Neural cell (in vitro differentiated cells): ENCODE measurements at regions not wholly inside any gene's neighbourhood (a gene's known extent, or its start where the extent isn't known, plus 50 kb on each side); places are given as distances from the start of the nearest gene placed in this dataset.

Experiments used
- H2AFZ ChIP-seq: fragments of 200-600, 300-800 bp; sonication (generic), shearing (Covaris generic); 2 replicates; pipeline ENCODE4 v1.6.0; 2014; ENCODE audit warnings: low read depth, mild to moderate bottlenecking, antibody characterized with exemption, low read length, moderate library complexity
- H3F3A ChIP-seq: fragments of 200-600 bp; shearing (Covaris generic); 2 replicates; pipeline ENCODE4 v1.6.1; 2016; ENCODE audit warnings: mild to moderate bottlenecking, moderate library complexity, mixed read lengths, antibody characterized with exemption, low read length; ENCODE audit not compliant: insufficient read depth, poor library complexity, severe bottlenecking
- H3K27ac ChIP-seq: fragments of 200-600, 300-800 bp; sonication (generic), shearing (Covaris generic); 2 replicates; pipeline ENCODE4 v1.5.1; 2014; ENCODE audit warnings: mild to moderate bottlenecking, low read length, moderate library complexity
- H3K27me3 ChIP-seq: fragments of 300-800, 200-600 bp; sonication (generic), shearing (Covaris generic); 2 replicates; pipeline ENCODE4 v1.6.0; 2014; ENCODE audit warnings: mild to moderate bottlenecking, low read depth, low read length, moderate library complexity; ENCODE audit not compliant: insufficient read depth
- H3K36me3 ChIP-seq: fragments of 300-800, 200-600 bp; sonication (generic), shearing (Covaris generic); 2 replicates; pipeline ENCODE4 v1.5.1; 2014; ENCODE audit warnings: mild to moderate bottlenecking, antibody characterized with exemption, low read length, moderate library complexity; ENCODE audit not compliant: insufficient read depth
- H3K4me2 ChIP-seq: fragments of 300-800, 200-600 bp; sonication (generic), shearing (Covaris generic); 2 replicates; pipeline ENCODE4 v1.6.0; 2014; ENCODE audit warnings: mild to moderate bottlenecking, low read length
- H3K4me3 ChIP-seq: fragments of 300-800, 200-600 bp; sonication (generic), shearing (Covaris generic); 2 replicates; pipeline ENCODE4 v1.5.1; 2014; ENCODE audit warnings: mild to moderate bottlenecking, low read length, moderate library complexity
- H3K79me2 ChIP-seq: fragments of 200-600 bp; shearing (Covaris generic); replicated peaks from 2 replicates; pipeline ENCODE4 v1.6.0; 2014; ENCODE audit warnings: mild to moderate bottlenecking, low read length, moderate library complexity; ENCODE audit not compliant: insufficient read depth
- H3K9ac ChIP-seq: fragments of 300-800, 200-600 bp; sonication (generic), shearing (Covaris generic); 2 replicates; pipeline ENCODE4 v1.6.1; 2016; ENCODE audit warnings: mild to moderate bottlenecking, low read length, mixed read lengths
- H3K9me2 ChIP-seq: fragments of 200-600 bp; shearing (Covaris generic); 2 replicates; pipeline ENCODE4 v1.6.1; 2016; ENCODE audit warnings: mild to moderate bottlenecking, low read length, mixed read lengths; ENCODE audit not compliant: insufficient read depth
- H3K9me3 ChIP-seq: fragments of 200-600, 300-800 bp; sonication (generic), shearing (Covaris generic); 2 replicates; pipeline ENCODE4 v1.6.1; 2016; ENCODE audit warnings: mild to moderate bottlenecking, mixed run types, low read length, moderate library complexity, mixed read lengths
- H4K20me1 ChIP-seq: fragments of 200-600 bp; shearing (Covaris generic); 2 replicates; pipeline ENCODE4 v1.6.1; 2016; ENCODE audit warnings: mild to moderate bottlenecking, mixed run types; ENCODE audit not compliant: insufficient read depth
- CTCF ChIP-seq: fragments of 450-650 bp; IDR thresholded peaks from 2 replicates; pipeline ENCODE4 v1.5.1; 2014; ENCODE audit warnings: antibody characterized with exemption, mild to moderate bottlenecking, moderate library complexity; ENCODE audit not compliant: poor library complexity, severe bottlenecking
- EP300 ChIP-seq: fragments of 450-650 bp; conservative IDR thresholded peaks from 2 replicates; pipeline ENCODE4 v1.6.1; 2014; ENCODE audit warnings: antibody characterized with exemption, mild to moderate bottlenecking, moderate library complexity; ENCODE audit not compliant: poor library complexity, severe bottlenecking
- EZH2 ChIP-seq: fragments of 200-600, 300-800 bp; shearing (Covaris generic), sonication (generic); IDR thresholded peaks from 2 replicates; pipeline ENCODE4 v1.6.1; 2014; ENCODE audit warnings: antibody characterized with exemption, low read length, borderline replicate concordance, mild to moderate bottlenecking; ENCODE audit not compliant: insufficient read depth, poor library complexity, severe bottlenecking
- MXI1 ChIP-seq: fragments of 450-650 bp; conservative IDR thresholded peaks from 2 replicates; pipeline ENCODE4 v1.6.1; 2014; ENCODE audit warnings: antibody characterized with exemption, mild to moderate bottlenecking; ENCODE audit not compliant: poor library complexity, severe bottlenecking
- POLR2AphosphoS5 ChIP-seq: IDR thresholded peaks from 2 replicates; pipeline ENCODE4 v1.6.1; 2012
- RAD21 ChIP-seq: fragments of 450-650 bp; conservative IDR thresholded peaks from 2 replicates; pipeline ENCODE4 v1.6.1; 2014; ENCODE audit warnings: antibody characterized with exemption, mild to moderate bottlenecking, moderate library complexity
- SMC3 ChIP-seq: fragments of 450-650 bp; conservative IDR thresholded peaks from 2 replicates; pipeline ENCODE4 v1.6.1; 2014; ENCODE audit warnings: antibody characterized with exemption, mild to moderate bottlenecking, moderate library complexity; ENCODE audit not compliant: poor library complexity
- TAF1 ChIP-seq: IDR thresholded peaks from 2 replicates; pipeline ENCODE4 v1.6.1; 2012; ENCODE audit warnings: low read depth
- TF ChIP-seq, protein P1 (sequence below): IDR thresholded peaks from 2 replicates; pipeline ENCODE4 v1.6.1; 2012; ENCODE audit warnings: borderline replicate concordance

DNA sequence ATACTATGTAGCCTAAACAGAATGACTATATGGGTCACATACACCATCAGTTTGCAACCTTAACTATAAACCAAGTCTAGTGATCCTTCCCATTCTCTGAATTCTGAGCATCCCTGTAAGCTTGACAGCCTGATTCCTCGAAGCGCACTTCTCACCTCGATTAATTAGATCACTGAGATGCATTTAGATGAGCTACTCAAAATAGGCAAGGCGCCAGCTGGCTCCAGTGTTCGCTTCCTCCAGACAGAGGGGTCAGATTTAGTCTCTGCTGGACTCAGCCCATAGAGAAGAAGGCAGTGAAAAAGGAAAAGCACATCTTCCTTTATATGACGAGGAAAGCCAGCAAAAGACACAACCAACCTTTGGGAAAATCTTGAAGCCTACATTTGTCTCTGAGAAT, 371.5 kb downstream of the MLLT3 start:
- Histone ChIP-seq H3K9ac (no peak overlapping the region), H3K27me3 (no peaks in the 10 kb centered on the region), H3K9me2 (no peaks in the 10 kb centered on the region), H3K9me3 (no peaks in the 10 kb centered on the region), H3K36me3 (no peaks in the 10 kb centered on the region), H3K79me2 (no peaks in the 10 kb centered on the region), H3F3A (no peaks in the 10 kb centered on the region), H2AFZ (no peak overlapping the region), H3K27ac (no peak overlapping the region), H3K4me2 (no peak overlapping the region), H4K20me1 (no peaks in the 10 kb centered on the region), H3K4me3 (no peak overlapping the region)
- TF ChIP-seq MXI1 (no peak), CTCF (no peak), TAF1 (no peak), EP300 (no peak), EZH2 (no peak), POLR2AphosphoS5 (no peak), SMC3 (no peak), RAD21 (no peak)
- TF ChIP-seq, protein P1, sequence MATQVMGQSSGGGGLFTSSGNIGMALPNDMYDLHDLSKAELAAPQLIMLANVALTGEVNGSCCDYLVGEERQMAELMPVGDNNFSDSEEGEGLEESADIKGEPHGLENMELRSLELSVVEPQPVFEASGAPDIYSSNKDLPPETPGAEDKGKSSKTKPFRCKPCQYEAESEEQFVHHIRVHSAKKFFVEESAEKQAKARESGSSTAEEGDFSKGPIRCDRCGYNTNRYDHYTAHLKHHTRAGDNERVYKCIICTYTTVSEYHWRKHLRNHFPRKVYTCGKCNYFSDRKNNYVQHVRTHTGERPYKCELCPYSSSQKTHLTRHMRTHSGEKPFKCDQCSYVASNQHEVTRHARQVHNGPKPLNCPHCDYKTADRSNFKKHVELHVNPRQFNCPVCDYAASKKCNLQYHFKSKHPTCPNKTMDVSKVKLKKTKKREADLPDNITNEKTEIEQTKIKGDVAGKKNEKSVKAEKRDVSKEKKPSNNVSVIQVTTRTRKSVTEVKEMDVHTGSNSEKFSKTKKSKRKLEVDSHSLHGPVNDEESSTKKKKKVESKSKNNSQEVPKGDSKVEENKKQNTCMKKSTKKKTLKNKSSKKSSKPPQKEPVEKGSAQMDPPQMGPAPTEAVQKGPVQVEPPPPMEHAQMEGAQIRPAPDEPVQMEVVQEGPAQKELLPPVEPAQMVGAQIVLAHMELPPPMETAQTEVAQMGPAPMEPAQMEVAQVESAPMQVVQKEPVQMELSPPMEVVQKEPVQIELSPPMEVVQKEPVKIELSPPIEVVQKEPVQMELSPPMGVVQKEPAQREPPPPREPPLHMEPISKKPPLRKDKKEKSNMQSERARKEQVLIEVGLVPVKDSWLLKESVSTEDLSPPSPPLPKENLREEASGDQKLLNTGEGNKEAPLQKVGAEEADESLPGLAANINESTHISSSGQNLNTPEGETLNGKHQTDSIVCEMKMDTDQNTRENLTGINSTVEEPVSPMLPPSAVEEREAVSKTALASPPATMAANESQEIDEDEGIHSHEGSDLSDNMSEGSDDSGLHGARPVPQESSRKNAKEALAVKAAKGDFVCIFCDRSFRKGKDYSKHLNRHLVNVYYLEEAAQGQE, result no peak

DNA sequence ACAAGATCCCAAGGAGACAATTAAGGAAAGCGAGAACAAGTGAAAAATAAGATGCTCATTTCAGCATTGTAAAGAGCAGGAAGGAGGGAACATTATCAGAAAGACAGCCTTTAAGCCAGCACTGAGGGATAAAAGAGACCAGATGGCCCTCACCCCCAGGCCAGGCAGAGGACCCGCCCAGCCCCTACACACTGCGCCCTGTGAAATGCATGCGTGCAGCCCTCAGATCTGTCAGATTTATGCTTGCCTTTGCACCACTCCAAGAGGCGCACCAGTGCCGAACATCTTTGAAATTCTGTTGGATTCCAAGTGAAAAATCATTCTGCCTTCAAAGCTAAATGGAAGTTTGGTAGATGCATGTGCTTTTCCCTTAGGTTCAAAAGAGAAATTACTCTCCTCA, 378.0 kb downstream of the MLLT3 start:
- no peaks in the 10 kb centered on the region for H3F3A ChIP-seq
- H3K27ac ChIP-seq, result no peak overlapping the region
- no peaks in the 10 kb centered on the region for H3K27me3 ChIP-seq
- H2AFZ ChIP-seq, result no peak overlapping the region
- no peaks in the 10 kb centered on the region for H3K9me3 ChIP-seq
- no peak for TF ChIP-seq CTCF
- no peak for TF ChIP-seq MXI1
- TF ChIP-seq SMC3, result no peak
- TF ChIP-seq POLR2AphosphoS5, result no peak
- TF ChIP-seq EZH2, result no peak
- TF ChIP-seq RAD21, result no peak
- no peak for TF ChIP-seq EP300
- TF ChIP-seq, protein P1, result no peak
- TF ChIP-seq TAF1, result no peak
- no peaks in the 10 kb centered on the region for H3K79me2 ChIP-seq
- H3K9ac ChIP-seq, result no peak overlapping the region
- no peaks in the 10 kb centered on the region for H3K9me2 ChIP-seq
- H4K20me1 ChIP-seq, result no peaks in the 10 kb centered on the region
- no peak overlapping the region for H3K4me2 ChIP-seq
- no peak overlapping the region for H3K4me3 ChIP-seq
- H3K36me3 ChIP-seq, result no peaks in the 10 kb centered on the region
